AG04450 (cell line): ENCODE measurements at regions not wholly inside any gene's neighbourhood (a gene's known extent, or its start where the extent isn't known, plus 50 kb on each side); places are given as distances from the start of the nearest gene placed in this dataset.

Experiments used
- CTCF ChIA-PET: fragments of 300-600, 350-600 bp; formaldehyde crosslinking; extraction: SDS; loops from one replicate; lab custom pipeline; 2022; ENCODE audit warnings: antibody characterized with exemption, inconsistent platforms; lab: Charles Lee
- POLR2A ChIA-PET: fragments of 350-600 bp; formaldehyde crosslinking; extraction: SDS; loops from one replicate; lab custom pipeline; 2021; ENCODE audit warnings: antibody characterized with exemption, inconsistent platforms; lab: Yijun Ruan, JAX
- DNase-seq: peaks from one replicate; pipeline ENCODE4 v3.0.0-alpha.2; 2011; ENCODE audit warnings: low read depth, low spot score
- H3K27ac ChIP-seq: one replicate; pipeline ENCODE4 v1.5.1; 2012; ENCODE audit warnings: low read depth, low read length, control low read depth
- H3K27me3 ChIP-seq: one replicate; pipeline ENCODE4 v1.6.0; 2012; ENCODE audit warnings: low read length; ENCODE audit not compliant: control insufficient read depth, insufficient read depth
- H3K4me3 ChIP-seq: 2 replicates; pipeline ENCODE4 v1.5.1; 2011; ENCODE audit warnings: mild to moderate bottlenecking, low read depth, low read length, control low read depth
- H3K9me3 ChIP-seq: 2 replicates; pipeline ENCODE4 v1.5.1; 2012; ENCODE audit warnings: low read length; ENCODE audit not compliant: control insufficient read depth, insufficient read depth
- CTCF ChIP-seq: IDR thresholded peaks from 2 replicates; pipeline ENCODE4 v1.5.1; 2011; ENCODE audit warnings: low read depth, low read length, control low read depth, inconsistent platforms

DNA sequence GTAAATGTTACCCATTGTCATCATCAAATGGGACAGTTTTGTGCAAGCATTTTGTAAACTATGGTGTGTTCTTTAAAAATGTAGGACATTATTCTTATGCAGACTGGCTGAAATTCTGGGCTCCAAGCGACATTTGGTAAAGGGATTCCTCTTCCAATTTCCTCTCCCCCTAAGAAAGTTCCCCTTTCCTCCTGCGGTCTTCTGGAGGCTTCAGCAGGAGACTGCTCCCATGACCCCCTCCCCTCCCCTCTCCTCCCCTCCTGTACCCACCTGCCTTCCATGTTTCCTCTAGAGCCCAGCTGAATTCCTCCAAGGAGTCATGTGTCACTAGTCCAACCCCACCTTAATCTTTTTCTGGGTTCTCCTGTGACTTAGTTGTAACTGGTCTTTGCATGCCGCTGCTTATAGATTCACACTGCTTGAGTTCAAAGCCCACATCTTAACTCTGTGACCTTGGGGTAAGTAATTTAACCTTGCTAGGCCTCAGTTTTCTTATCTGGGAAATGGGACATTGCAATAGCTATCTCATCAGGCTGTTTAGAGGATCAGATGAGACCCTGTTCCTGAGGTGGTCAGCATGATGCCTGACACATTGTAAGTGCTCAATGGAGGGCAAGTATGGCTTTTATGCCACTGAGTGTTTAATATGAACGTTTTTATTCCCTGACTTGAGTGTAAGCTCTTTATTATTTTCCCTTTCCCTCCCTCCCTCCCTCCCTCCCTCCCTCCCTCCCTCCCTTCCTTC is 69.9 kb upstream of the WDR26 start:
- no peak for DNase-seq
- no peak for TF ChIP-seq CTCF
- ChIA-PET CTCF (interaction anchor here (0.6 to 2.6 kb wide), 6 partner anchors 9 to 806 kb away, joined by 3 to 20 read pairs (median 5); no protein-coding TSS in a partner anchor), POLR2A (no interaction called here)
- no peak overlapping the region for H3K4me3 ChIP-seq
- H3K27ac ChIP-seq = no peak overlapping the region
- H3K9me3 ChIP-seq = peaks cover 4% of the 10 kb centered on the region; the same call in 1 of the 2 replicates
- no peaks in the 10 kb centered on the region for H3K27me3 ChIP-seq

- DNase-seq = no peak
- Histone ChIP-seq H3K4me3 (no peak overlapping the region), H3K9me3 (peaks cover 4% of the 10 kb centered on the region; the same call in 1 of the 2 replicates), H3K27me3 (no peaks in the 10 kb centered on the region), H3K27ac (no peak overlapping the region)
- ChIA-PET POLR2A (no interaction called here), CTCF (interaction anchor here (0.8 to 2.6 kb wide), 8 partner anchors 8 to 417 kb away, joined by 3 to 20 read pairs (median 5); no protein-coding TSS in a partner anchor)
- no peak for TF ChIP-seq CTCF
These were observed 71.0 kb upstream of the WDR26 start for GRCh38 chr1:224505454-224506093.

DNA sequence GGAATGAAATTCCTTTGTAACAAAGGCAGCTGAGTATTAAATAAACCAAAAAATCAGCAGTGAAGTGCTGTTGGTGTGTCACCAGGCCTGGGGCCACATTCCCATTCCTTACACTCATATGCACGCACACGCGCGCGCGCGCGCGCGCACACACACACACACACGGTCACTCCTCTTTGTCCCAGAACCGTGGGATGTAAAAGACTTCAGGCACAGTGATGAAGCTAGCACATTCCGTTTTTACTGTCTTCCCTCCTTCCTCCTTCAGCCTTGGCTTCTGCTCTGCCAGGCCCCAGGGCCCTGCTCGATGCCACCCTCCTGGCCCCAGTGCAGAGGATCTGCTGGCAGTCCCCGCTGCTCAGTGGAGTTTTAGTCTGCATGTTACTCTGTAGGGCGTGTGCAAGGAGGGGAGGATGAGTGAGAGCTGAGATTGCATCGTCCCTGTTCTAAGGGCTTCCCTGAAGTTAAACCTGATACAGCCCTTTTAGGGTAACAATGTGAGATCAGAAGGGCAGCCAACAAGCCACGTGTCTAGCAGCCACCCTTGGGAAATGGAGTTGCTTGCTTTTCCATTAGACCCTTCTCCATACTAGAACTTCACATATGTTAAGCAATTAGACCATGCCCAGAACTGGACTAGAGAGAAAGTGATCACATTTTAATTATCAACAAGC is 71.7 kb upstream of the WDR26 start:
- H3K4me3 ChIP-seq = no peak overlapping the region
- H3K9me3 ChIP-seq = peaks cover 4% of the 10 kb centered on the region; the same call in 1 of the 2 replicates
- ChIA-PET CTCF (interaction anchor here (0.9 to 2.6 kb wide), 7 partner anchors 8 to 417 kb away, joined by 3 to 20 read pairs (median 4); no protein-coding TSS in a partner anchor), POLR2A (no interaction called here)
- no peaks in the 10 kb centered on the region for H3K27me3 ChIP-seq
- DNase-seq = no peak
- no peak for TF ChIP-seq CTCF
- H3K27ac ChIP-seq = no peak overlapping the region

- ChIA-PET POLR2A (no interaction called here), CTCF (interaction anchor here (1.0 to 8.9 kb wide), 4 partner anchors 344 to 1557 kb away, joined by 3 to 134 read pairs (median 12); no protein-coding TSS in a partner anchor)
- DNase-seq = no peak
These were observed 73.3 kb upstream of the WDR26 start for GRCh38 chr1:224507771-224508523.

More at GRCh38 chr1:224507771-224508523, 73.3 kb upstream of the WDR26 start:
- Histone ChIP-seq H3K27ac (no peak overlapping the region), H3K4me3 (no peak overlapping the region), H3K27me3 (no peaks in the 10 kb centered on the region), H3K9me3 (peaks cover 4% of the 10 kb centered on the region; the same call in 1 of the 2 replicates)
- TF ChIP-seq CTCF = no peak
